H7 (cell line): ENCODE measurements at regions not wholly inside any gene's neighbourhood (a gene's known extent, or its start where the extent isn't known, plus 50 kb on each side); places are given as distances from the start of the nearest gene placed in this dataset.

Experiments
- DNase-seq: peaks from one replicate; pipeline ENCODE4 v3.0.0; 2012
- H3K27me3 ChIP-seq: 2 replicates; pipeline ENCODE4 v1.6.0; 2011; ENCODE audit warnings: mild to moderate bottlenecking, low read length; ENCODE audit not compliant: control insufficient read depth, insufficient read depth
- H3K36me3 ChIP-seq: replicated peaks from 2 replicates; pipeline ENCODE4 v1.5.1; 2011; ENCODE audit warnings: low read length; ENCODE audit not compliant: control insufficient read depth, insufficient read depth
- H3K4me3 ChIP-seq: 2 replicates; pipeline ENCODE4 v1.5.1; 2011; ENCODE audit warnings: low read depth, mild to moderate bottlenecking, control low read depth, low read length, moderate library complexity; ENCODE audit not compliant: insufficient read depth

DNA sequence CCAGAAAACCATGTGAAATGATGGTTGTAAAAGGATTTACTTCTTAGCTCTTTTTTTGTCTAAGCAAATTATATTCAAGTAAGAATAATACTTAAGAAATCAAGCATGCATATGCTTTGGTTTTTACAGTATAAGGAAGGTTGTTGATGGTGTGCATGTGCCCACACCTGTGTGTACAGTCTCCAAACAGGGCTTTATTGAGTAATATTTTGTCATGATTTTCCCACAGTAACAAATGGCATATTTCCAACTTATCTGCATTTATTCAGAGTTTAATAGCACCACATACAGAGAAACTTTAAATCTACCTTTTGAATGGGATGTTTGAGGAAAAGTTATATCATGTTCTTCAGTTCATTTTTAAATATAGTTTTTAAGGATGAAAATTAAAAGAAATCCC, 76.5 kb upstream of the DSG1 start:
- no peak for DNase-seq
- H3K4me3 ChIP-seq = no peak overlapping the region
- no peaks in the 10 kb centered on the region for H3K27me3 ChIP-seq
- no peaks in the 10 kb centered on the region for H3K36me3 ChIP-seq

GRCh38 chr18:31241900-31242409, 76.0 kb upstream of the DSG1 start:
- peak; percentile 26 for DNase-seq
- Histone ChIP-seq H3K27me3 (no peaks in the 10 kb centered on the region), H3K36me3 (no peaks in the 10 kb centered on the region), H3K4me3 (no peak overlapping the region)

GRCh38 chr18:31243740-31244512, 74.0 kb upstream of the DSG1 start:
- Histone ChIP-seq H3K27me3 (no peaks in the 10 kb centered on the region), H3K36me3 (no peaks in the 10 kb centered on the region), H3K4me3 (no peak overlapping the region)
- no peak for DNase-seq

- no peaks in the 10 kb centered on the region for H3K27me3 ChIP-seq
- H3K36me3 ChIP-seq = no peaks in the 10 kb centered on the region
- no peak overlapping the region for H3K4me3 ChIP-seq
- DNase-seq = no peak
Measured at GRCh38 chr18:31244771-31245394, 73.1 kb upstream of the DSG1 start.

DNA sequence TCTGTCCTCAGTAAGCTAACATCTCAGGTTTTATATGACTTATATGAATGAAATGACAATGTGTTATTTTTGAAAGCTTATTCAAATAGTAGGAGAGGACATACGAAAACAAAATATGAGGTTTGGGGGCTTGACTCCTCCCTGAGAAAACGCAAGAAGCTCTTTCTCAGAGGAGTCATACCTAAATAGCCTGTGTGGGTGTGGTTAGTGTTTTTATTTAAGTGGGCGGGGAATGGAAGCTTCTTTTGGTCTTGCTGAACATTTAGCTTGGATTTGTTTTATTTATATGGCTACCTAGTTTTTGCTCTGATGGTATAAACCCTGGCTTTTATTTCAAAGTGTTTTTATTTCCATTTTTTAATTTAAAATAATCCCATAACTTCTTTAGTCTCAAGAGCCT, 72.1 kb upstream of the DSG1 start:
- no peak for DNase-seq
- H3K36me3 ChIP-seq = no peaks in the 10 kb centered on the region
- H3K27me3 ChIP-seq = no peaks in the 10 kb centered on the region
- H3K4me3 ChIP-seq = no peak overlapping the region

GRCh38 chr18:31246460-31246859, 71.5 kb upstream of the DSG1 start:
- Histone ChIP-seq H3K27me3 (no peaks in the 10 kb centered on the region), H3K36me3 (no peaks in the 10 kb centered on the region), H3K4me3 (no peak overlapping the region)
- DNase-seq = no peak

DNA sequence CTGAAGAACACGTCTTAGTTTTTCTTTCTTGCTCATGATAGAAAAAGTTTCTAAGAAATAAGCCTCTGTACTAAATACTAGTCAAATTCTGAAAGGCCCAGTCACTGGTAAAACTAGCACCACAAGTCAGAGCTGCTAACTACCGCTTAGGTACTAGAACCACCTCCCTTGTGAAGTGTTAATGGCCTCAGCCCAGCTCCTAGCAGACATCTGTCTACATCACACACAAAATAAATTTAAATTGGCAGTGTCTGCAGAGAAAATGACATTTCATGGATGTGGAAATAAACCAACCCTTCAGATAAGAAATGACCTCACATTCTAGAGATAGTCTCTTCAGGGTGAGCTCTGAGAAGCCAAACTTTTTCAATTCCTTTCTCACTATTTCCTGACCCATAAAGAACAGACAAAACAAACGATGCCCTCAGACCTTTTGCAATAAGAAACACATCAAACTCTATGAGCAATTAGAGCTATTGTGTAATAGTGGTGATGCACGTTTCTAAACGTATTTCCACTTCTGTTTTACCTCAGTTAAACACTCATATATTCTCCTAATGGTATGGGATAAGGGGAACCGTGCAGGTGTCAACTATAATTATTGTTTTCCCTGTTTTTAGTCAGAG, 70.3 kb upstream of the DSG1 start:
- Histone ChIP-seq H3K36me3 (no peaks in the 10 kb centered on the region), H3K4me3 (no peak overlapping the region)

GRCh38 chr18:31248783-31249521, 69.0 kb upstream of the DSG1 start:
- no peaks in the 10 kb centered on the region for H3K36me3 ChIP-seq
- H3K4me3 ChIP-seq = no peak overlapping the region
- DNase-seq = no peak
- no peaks in the 10 kb centered on the region for H3K27me3 ChIP-seq

More for the DNA sequence above, 70.3 kb upstream of the DSG1 start:
- no peak for DNase-seq
- H3K27me3 ChIP-seq = no peaks in the 10 kb centered on the region

- DNase-seq = no peak
- H3K27me3 ChIP-seq = no peaks in the 10 kb centered on the region
- H3K4me3 ChIP-seq = no peak overlapping the region
- no peaks in the 10 kb centered on the region for H3K36me3 ChIP-seq
Measured at GRCh38 chr18:31250902-31251301, 67.1 kb upstream of the DSG1 start.

- H3K36me3 ChIP-seq = no peaks in the 10 kb centered on the region
- no peak overlapping the region for H3K4me3 ChIP-seq
- no peak for DNase-seq
- no peaks in the 10 kb centered on the region for H3K27me3 ChIP-seq
Measured at GRCh38 chr18:31252522-31252921, 65.4 kb upstream of the DSG1 start.

DNA sequence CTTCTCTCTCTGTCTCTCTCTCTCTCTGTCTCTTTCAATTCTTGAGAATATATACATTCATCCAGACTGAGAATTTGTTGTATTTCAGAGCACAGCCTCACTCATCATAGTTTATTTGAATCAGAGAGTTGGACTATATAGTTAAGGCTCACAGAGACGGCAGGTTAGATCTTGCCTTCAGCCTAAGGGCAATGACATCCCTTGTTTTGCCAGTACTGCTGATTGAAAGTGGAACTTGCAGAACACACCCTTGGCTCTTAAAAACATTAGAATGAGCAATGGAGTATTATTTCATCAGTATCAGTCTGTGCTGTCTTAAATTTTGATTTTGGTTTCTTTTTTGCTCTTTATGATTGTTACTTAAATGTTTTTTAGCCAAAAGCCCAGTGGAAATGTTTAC, 62.0 kb upstream of the DSG1 start:
- Histone ChIP-seq H3K36me3 (no peaks in the 10 kb centered on the region), H3K4me3 (no peak overlapping the region), H3K27me3 (no peaks in the 10 kb centered on the region)
- no peak for DNase-seq

DNA sequence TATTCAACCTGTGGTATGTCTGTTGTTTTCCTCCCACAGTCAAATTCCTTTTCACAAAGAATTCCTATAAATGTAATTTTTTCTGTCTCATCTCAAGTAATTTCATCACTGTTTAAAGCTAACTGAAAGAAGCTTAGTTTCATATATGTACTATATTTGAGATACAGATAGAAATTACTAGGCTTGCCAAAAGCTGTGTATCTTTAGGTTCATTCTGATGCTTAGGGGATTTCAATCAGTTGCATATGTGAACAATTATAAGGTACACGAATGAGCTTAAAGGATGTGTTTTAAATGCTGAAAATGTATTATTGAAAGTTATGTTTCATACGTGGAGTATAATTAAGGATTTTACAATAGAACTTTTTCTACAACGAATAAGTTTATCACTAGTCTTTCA, 59.2 kb upstream of the DSG1 start:
- Histone ChIP-seq H3K27me3 (no peaks in the 10 kb centered on the region), H3K4me3 (no peak overlapping the region), H3K36me3 (no peaks in the 10 kb centered on the region)
- no peak for DNase-seq

GRCh38 chr18:31261792-31262582, 56.0 kb upstream of the DSG1 start:
- Histone ChIP-seq H3K36me3 (no peaks in the 10 kb centered on the region), H3K4me3 (no peak overlapping the region), H3K27me3 (no peaks in the 10 kb centered on the region)
- DNase-seq = no peak
